ENCODE measurements at regions not wholly inside any gene's neighbourhood (a gene's known extent, or its start where the extent isn't known, plus 50 kb on each side); places are given as distances from the start of the nearest gene placed in this dataset.

DNA sequence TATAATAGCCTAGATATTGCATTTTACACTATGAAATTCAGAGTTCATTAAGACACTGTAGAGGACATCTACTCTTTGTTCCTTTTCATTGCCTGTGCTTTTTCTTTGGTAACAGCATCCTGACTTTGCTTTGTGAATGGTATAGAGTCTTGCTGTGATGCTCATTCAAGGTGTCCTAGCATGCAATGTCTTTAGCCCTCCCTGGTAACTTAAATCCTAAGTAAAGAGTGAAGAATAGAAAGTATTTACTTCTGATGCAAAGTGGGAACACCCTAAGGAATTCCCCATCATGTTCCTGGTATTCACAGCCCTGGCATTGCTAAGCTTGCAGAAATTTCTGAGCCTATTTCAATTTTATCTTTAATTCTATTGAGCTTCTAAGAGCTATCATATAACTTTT is 400.1 kb downstream of the FAT4 start:
- Histone ChIP-seq H3K27ac (no peak overlapping the region), H3K4me1 (no peaks in the 10 kb centered on the region), H3K27me3 (no peaks in the 10 kb centered on the region), H3K4me3 (no peak overlapping the region), H3K36me3 (no peaks in the 10 kb centered on the region), H3K9me3 (no peaks in the 10 kb centered on the region)
- DNase-seq, result no peak
- no peak for ATAC-seq
- TF ChIP-seq, protein P1, sequence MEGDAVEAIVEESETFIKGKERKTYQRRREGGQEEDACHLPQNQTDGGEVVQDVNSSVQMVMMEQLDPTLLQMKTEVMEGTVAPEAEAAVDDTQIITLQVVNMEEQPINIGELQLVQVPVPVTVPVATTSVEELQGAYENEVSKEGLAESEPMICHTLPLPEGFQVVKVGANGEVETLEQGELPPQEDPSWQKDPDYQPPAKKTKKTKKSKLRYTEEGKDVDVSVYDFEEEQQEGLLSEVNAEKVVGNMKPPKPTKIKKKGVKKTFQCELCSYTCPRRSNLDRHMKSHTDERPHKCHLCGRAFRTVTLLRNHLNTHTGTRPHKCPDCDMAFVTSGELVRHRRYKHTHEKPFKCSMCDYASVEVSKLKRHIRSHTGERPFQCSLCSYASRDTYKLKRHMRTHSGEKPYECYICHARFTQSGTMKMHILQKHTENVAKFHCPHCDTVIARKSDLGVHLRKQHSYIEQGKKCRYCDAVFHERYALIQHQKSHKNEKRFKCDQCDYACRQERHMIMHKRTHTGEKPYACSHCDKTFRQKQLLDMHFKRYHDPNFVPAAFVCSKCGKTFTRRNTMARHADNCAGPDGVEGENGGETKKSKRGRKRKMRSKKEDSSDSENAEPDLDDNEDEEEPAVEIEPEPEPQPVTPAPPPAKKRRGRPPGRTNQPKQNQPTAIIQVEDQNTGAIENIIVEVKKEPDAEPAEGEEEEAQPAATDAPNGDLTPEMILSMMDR (IDR thresholded peaks at IDR 0.05 in 4 of 5, conservative IDR thresholded peaks at IDR 0.05 in 1 of 5), result no peak
- no peak for TF ChIP-seq POLR2A (IDR thresholded peaks at IDR 0.05)
- intact Hi-C loops (cut with DNase I; ENCODE audit: low total_unique reads) (no loop called here), in situ Hi-C loops (cut with MboI; ENCODE audit: low sequenced_read_pairs in 4 of 4) (no loop called here)

- in situ Hi-C loops (cut with MboI; ENCODE audit: low sequenced_read_pairs in 4 of 4) (no loop called here), intact Hi-C loops (cut with DNase I; ENCODE audit: low total_unique reads) (no loop called here)
- DNase-seq (no peak), ATAC-seq (no peak)
- no peaks in the 10 kb centered on the region for H3K9me3 ChIP-seq
- H3K27ac ChIP-seq, result no peak overlapping the region
- no peaks in the 10 kb centered on the region for H3K4me1 ChIP-seq
- TF ChIP-seq, protein P1 (IDR thresholded peaks at IDR 0.05 in 4 of 5, conservative IDR thresholded peaks at IDR 0.05 in 1 of 5), result no peak
- no peak for TF ChIP-seq POLR2A (IDR thresholded peaks at IDR 0.05)
- H3K36me3 ChIP-seq, result no peaks in the 10 kb centered on the region
- H3K4me3 ChIP-seq, result no peak overlapping the region
- H3K27me3 ChIP-seq, result no peaks in the 10 kb centered on the region
These were observed 405.2 kb downstream of the FAT4 start for GRCh38 chr4:125719987-125720386.

DNA sequence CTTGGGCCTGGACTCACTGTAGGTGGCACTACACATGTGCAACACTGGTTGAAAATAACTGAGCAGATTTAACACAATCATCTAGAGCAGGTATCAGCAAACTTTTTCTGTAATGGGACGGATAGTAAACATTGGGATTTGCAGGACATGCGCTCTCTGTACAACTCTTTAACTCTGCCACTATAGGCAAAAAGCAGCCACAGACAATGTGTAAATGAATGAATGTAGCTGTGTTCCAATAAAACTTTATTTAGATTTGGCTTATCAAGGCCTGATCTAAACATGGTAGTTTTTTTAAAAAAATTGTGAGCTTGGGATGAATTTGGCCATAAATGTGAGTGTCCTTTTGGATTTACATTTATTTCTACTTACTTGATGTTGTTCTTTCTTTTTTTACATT is 407.3 kb downstream of the FAT4 start:
- DNase-seq (no peak), ATAC-seq (no peak)
- Histone ChIP-seq H3K27ac (no peak overlapping the region), H3K9me3 (no peaks in the 10 kb centered on the region), H3K36me3 (no peaks in the 10 kb centered on the region), H3K4me3 (no peak overlapping the region), H3K4me1 (no peaks in the 10 kb centered on the region), H3K27me3 (no peaks in the 10 kb centered on the region)
- intact Hi-C loops (cut with DNase I; ENCODE audit: low total_unique reads) (no loop called here), in situ Hi-C loops (cut with MboI; ENCODE audit: low sequenced_read_pairs in 4 of 4) (no loop called here)
- TF ChIP-seq, protein P1 (IDR thresholded peaks at IDR 0.05 in 4 of 5, conservative IDR thresholded peaks at IDR 0.05 in 1 of 5), result no peak
- no peak for TF ChIP-seq POLR2A (IDR thresholded peaks at IDR 0.05)

GRCh38 chr4:125725957-125726525 is 411.3 kb downstream of the FAT4 start:
- DNase-seq (no peak), ATAC-seq (no peak)
- Histone ChIP-seq H3K27ac (no peak overlapping the region), H3K4me1 (no peaks in the 10 kb centered on the region), H3K4me3 (no peak overlapping the region), H3K36me3 (no peaks in the 10 kb centered on the region), H3K9me3 (no peaks in the 10 kb centered on the region), H3K27me3 (no peaks in the 10 kb centered on the region)
- intact Hi-C loops (cut with DNase I; ENCODE audit: low total_unique reads), result no loop called here
- TF ChIP-seq, protein P1 (IDR thresholded peaks at IDR 0.05 in 4 of 5, conservative IDR thresholded peaks at IDR 0.05 in 1 of 5), result no peak
- no peak for TF ChIP-seq POLR2A (IDR thresholded peaks at IDR 0.05)
- in situ Hi-C loops (cut with MboI; ENCODE audit: low sequenced_read_pairs in 4 of 4), result loop anchor here in 1 of 4 donors (25.0 kb wide), 1 partner anchor 414 kb away; the partner anchor contains the start of gene FAT4

DNA sequence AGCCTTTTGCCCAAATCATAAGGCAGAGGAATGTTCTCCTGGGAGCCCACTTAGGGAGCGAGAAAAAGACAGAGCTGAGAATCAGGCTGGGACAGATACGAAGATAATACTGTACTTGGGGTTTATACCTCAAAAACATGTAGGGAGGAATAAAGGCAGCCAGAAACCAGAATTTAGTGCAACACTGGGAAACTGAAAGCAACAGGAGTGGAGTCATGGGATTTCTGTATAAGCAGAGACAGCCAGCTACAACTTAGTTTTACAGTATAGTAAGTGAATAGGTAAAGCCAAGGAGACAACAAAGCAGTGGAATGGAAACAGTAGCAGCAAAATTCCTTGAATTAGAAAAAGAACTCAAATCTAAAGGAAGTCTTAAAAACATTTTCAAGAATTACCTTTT is 413.2 kb downstream of the FAT4 start:
- H3K27me3 ChIP-seq, result no peaks in the 10 kb centered on the region
- ATAC-seq (no peak), DNase-seq (no peak)
- intact Hi-C loops (cut with DNase I; ENCODE audit: low total_unique reads) (no loop called here), in situ Hi-C loops (cut with MboI; ENCODE audit: low sequenced_read_pairs in 4 of 4) (loop anchor here in 1 of 4 donors (25.0 kb wide), 1 partner anchor 416 kb away; the partner anchor contains the start of gene FAT4)
- no peaks in the 10 kb centered on the region for H3K36me3 ChIP-seq
- no peak overlapping the region for H3K4me3 ChIP-seq
- no peaks in the 10 kb centered on the region for H3K4me1 ChIP-seq
- H3K9me3 ChIP-seq, result no peaks in the 10 kb centered on the region
- no peak overlapping the region for H3K27ac ChIP-seq
- TF ChIP-seq POLR2A (IDR thresholded peaks at IDR 0.05), result no peak
- TF ChIP-seq, protein P1 (IDR thresholded peaks at IDR 0.05 in 4 of 5, conservative IDR thresholded peaks at IDR 0.05 in 1 of 5), result no peak
